SU-DHL-6 (cell line): ENCODE measurements at regions not wholly inside any gene's neighbourhood (a gene's known extent, or its start where the extent isn't known, plus 50 kb on each side); places are given as distances from the start of the nearest gene placed in this dataset.

Source experiments
- CTCF ChIP-seq: fragments of 200-600 bp; sonication (generic); IDR thresholded peaks from one replicate; pipeline ENCODE4 v1.5.1; 2017; ENCODE audit warnings: antibody characterized with exemption, mild to moderate bottlenecking, low read length, moderate library complexity; ENCODE audit not compliant: insufficient read depth, poor library complexity, severe bottlenecking
- EZH2phosphoT487 ChIP-seq: fragments of 200-600 bp; sonication (generic), shearing (Covaris generic); conservative IDR thresholded peaks from 2 replicates; pipeline ENCODE4 v1.6.1; 2018; ENCODE audit warnings: mild to moderate bottlenecking, antibody characterized with exemption, low read length, moderate library complexity, mixed read lengths

GRCh38 chr2:8600456-8600855 is 81.4 kb upstream of the ID2 start:
- TF ChIP-seq CTCF (no peak), EZH2phosphoT487 (no peak)
